ENCODE measurements at regions not wholly inside any gene's neighbourhood (a gene's known extent, or its start where the extent isn't known, plus 50 kb on each side); places are given as distances from the start of the nearest gene placed in this dataset.

DNA sequence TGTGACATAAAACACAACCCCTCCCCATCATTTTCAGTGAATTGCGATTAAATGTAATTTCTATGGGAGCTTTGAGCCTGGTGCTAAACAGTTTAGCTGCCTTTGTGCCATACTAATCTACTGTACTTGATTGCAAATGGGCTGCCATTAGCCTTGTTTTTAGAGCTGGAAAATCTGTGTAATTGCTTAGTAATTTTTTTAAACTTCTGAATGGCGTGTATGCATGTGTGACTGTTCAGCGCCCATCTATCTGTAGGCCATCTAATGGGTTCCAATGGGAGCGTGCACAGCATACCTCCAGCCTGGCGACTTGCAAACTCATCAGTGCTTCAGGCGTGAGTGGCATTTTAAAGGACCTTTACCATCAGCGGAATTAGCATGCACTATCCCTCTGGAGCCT, 142.7 kb upstream of the KIRREL3 start:
- Histone ChIP-seq H3K9me3 (replicated peaks; ENCODE audit: control insufficient read depth, insufficient read depth, low read length) (no peaks in the 10 kb centered on the region), H3K36me3 (ENCODE audit: control insufficient read depth in 2 of 2, insufficient read depth in 2 of 2, low read length in 1 of 2) (no peaks in the 10 kb centered on the region), H3K9ac (ENCODE audit: control insufficient read depth, insufficient read depth, low read length) (no peak overlapping the region), H3K4me2 (ENCODE audit: control insufficient read depth, insufficient read depth) (no peak overlapping the region), H3K4me3 (no peak overlapping the region), H4K20me1 (ENCODE audit: control insufficient read depth, insufficient read depth) (no peaks in the 10 kb centered on the region), H3K27me3 (replicated peaks in 1 of 2; ENCODE audit: control insufficient read depth in 2 of 2, insufficient read depth in 2 of 2, low read length in 1 of 2) (no peaks in the 10 kb centered on the region; a peak in 1 of 4 replicates), H3K27ac (ENCODE audit: control insufficient read depth, insufficient read depth) (no peak overlapping the region), H3K4me1 (ENCODE audit: control insufficient read depth, insufficient read depth, low read length) (no peaks in the 10 kb centered on the region), H3K79me2 (ENCODE audit: control insufficient read depth, insufficient read depth, low read length) (no peaks in the 10 kb centered on the region), H2AFZ (ENCODE audit: control insufficient read depth, low read depth, low read length) (no peak overlapping the region)
- ATAC-seq (no peak), DNase-seq (ENCODE audit: low read depth, low spot score) (no peak), FAIRE-seq (no peak)
- in situ Hi-C loops (cut with MboI) (no loop called here), intact Hi-C loops (cut with micrococcal nuclease; ENCODE audit: unreplicated experiment) (no loop called here)
- ChIA-PET RAD21 (ENCODE audit: unreplicated experiment) (no interaction called here), POLR2A (no interaction called here), SMC1A (ENCODE audit: uncharacterized antibody, unreplicated experiment) (no interaction called here), CTCF (no interaction called here)
- WGBS (ENCODE audit: insufficient coverage, insufficient replicate concordance, low lambda C conversion rate, missing lambda C conversion rate), result 48% methylated on average over 7 of the region's 7 CpGs
- BruUV-seq (replicated peaks), result no TSS peak
- TF ChIP-seq RB1 (IDR thresholded peaks at IDR 0.05; ENCODE audit: borderline replicate concordance), result no peak
- no peak for TF ChIP-seq CHD1 (IDR thresholded peaks at IDR 0.05; ENCODE audit: low read depth, low read length)
- no peak for TF ChIP-seq ZBTB4 (CRISPR knock-in tag; IDR thresholded peaks at IDR 0.05)
- TF ChIP-seq PBX3 (IDR thresholded peaks at IDR 0.05; ENCODE audit: insufficient replicate concordance, low read depth, low read length), result no peak
- no peak for TF ChIP-seq EED (IDR thresholded peaks at IDR 0.05; ENCODE audit: low read depth)

Data from GM12878 (cell line).